ENCODE measurements at regions not wholly inside any gene's neighbourhood (a gene's known extent, or its start where the extent isn't known, plus 50 kb on each side); places are given as distances from the start of the nearest gene placed in this dataset.

GRCh38 chr7:12990440-12990839 lies 303.0 kb downstream of the ARL4A start:
- H3K79me2 ChIP-seq (ENCODE audit: control insufficient read depth, low read length) = no peaks in the 10 kb centered on the region
- no peak overlapping the region for H3K27ac ChIP-seq (ENCODE audit: low read depth, low read length)
- no peaks in the 10 kb centered on the region for H3K36me3 ChIP-seq (ENCODE audit: control insufficient read depth, low read length)
- no peaks in the 10 kb centered on the region for H3F3A ChIP-seq (ENCODE audit: control insufficient read depth, insufficient read depth)
- H3K9me3 ChIP-seq (ENCODE audit: control insufficient read depth, insufficient read depth, low read length) = no peaks in the 10 kb centered on the region
- no peaks in the 10 kb centered on the region for H3K9me2 ChIP-seq (replicated peaks; ENCODE audit: control insufficient read depth, low read length)
- no peaks in the 10 kb centered on the region for H3K27me3 ChIP-seq (ENCODE audit: control insufficient read depth, low read length)
- H3K4me3 ChIP-seq (ENCODE audit: low read length) = no peak overlapping the region
- no peak for TF ChIP-seq CTCF (IDR thresholded peaks at IDR 0.05; ENCODE audit: low read depth, low read length, poor library complexity, severe bottlenecking)
- no peak for TF ChIP-seq EZH2phosphoT487 (IDR thresholded peaks at IDR 0.05; ENCODE audit: borderline replicate concordance, low read length)
- H3K4me2 ChIP-seq (ENCODE audit: low read length) = no peak overlapping the region
- no peaks in the 10 kb centered on the region for H3K4me1 ChIP-seq (ENCODE audit: control insufficient read depth, low read length)
- H4K20me1 ChIP-seq (ENCODE audit: control insufficient read depth, insufficient read depth, low read depth, low read length) = no peaks in the 10 kb centered on the region

GRCh38 chr7:12993025-12993424 lies 305.6 kb downstream of the ARL4A start:
- H3K9me2 ChIP-seq (replicated peaks; ENCODE audit: control insufficient read depth, low read length) = no peaks in the 10 kb centered on the region
- H3K4me3 ChIP-seq (ENCODE audit: low read length) = no peak overlapping the region
- no peaks in the 10 kb centered on the region for H3F3A ChIP-seq (ENCODE audit: control insufficient read depth, insufficient read depth)
- H3K36me3 ChIP-seq (ENCODE audit: control insufficient read depth, low read length) = no peaks in the 10 kb centered on the region
- H3K4me2 ChIP-seq (ENCODE audit: low read length) = no peak overlapping the region
- H3K79me2 ChIP-seq (ENCODE audit: control insufficient read depth, low read length) = no peaks in the 10 kb centered on the region
- no peaks in the 10 kb centered on the region for H3K27me3 ChIP-seq (ENCODE audit: control insufficient read depth, low read length)
- no peaks in the 10 kb centered on the region for H3K9me3 ChIP-seq (ENCODE audit: control insufficient read depth, insufficient read depth, low read length)
- no peak for TF ChIP-seq EZH2phosphoT487 (IDR thresholded peaks at IDR 0.05; ENCODE audit: borderline replicate concordance, low read length)
- no peak overlapping the region for H3K27ac ChIP-seq (ENCODE audit: low read depth, low read length)
- H3K4me1 ChIP-seq (ENCODE audit: control insufficient read depth, low read length) = no peaks in the 10 kb centered on the region
- H4K20me1 ChIP-seq (ENCODE audit: control insufficient read depth, insufficient read depth, low read depth, low read length) = no peaks in the 10 kb centered on the region

GRCh38 chr7:12995912-12996469 lies 308.6 kb downstream of the ARL4A start:
- Histone ChIP-seq H3K4me1 (ENCODE audit: control insufficient read depth, low read length) (no peaks in the 10 kb centered on the region), H3K36me3 (ENCODE audit: control insufficient read depth, low read length) (no peaks in the 10 kb centered on the region), H3K27me3 (ENCODE audit: control insufficient read depth, low read length) (no peaks in the 10 kb centered on the region), H3K79me2 (ENCODE audit: control insufficient read depth, low read length) (no peaks in the 10 kb centered on the region), H3K9me2 (replicated peaks; ENCODE audit: control insufficient read depth, low read length) (no peaks in the 10 kb centered on the region), H4K20me1 (ENCODE audit: control insufficient read depth, insufficient read depth, low read depth, low read length) (no peaks in the 10 kb centered on the region), H3K27ac (ENCODE audit: low read depth, low read length) (no peak overlapping the region), H3F3A (ENCODE audit: control insufficient read depth, insufficient read depth) (no peaks in the 10 kb centered on the region), H3K9me3 (ENCODE audit: control insufficient read depth, insufficient read depth, low read length) (no peaks in the 10 kb centered on the region), H3K4me2 (ENCODE audit: low read length) (no peak overlapping the region), H3K4me3 (ENCODE audit: low read length) (no peak overlapping the region)
- TF ChIP-seq CTCF (IDR thresholded peaks at IDR 0.05; ENCODE audit: low read depth, low read length, poor library complexity, severe bottlenecking) (no peak), EZH2phosphoT487 (IDR thresholded peaks at IDR 0.05; ENCODE audit: borderline replicate concordance, low read length) (no peak)

- no peaks in the 10 kb centered on the region for H3K9me2 ChIP-seq (replicated peaks; ENCODE audit: control insufficient read depth, low read length)
- H3K36me3 ChIP-seq (ENCODE audit: control insufficient read depth, low read length) = no peaks in the 10 kb centered on the region
- H4K20me1 ChIP-seq (ENCODE audit: control insufficient read depth, insufficient read depth, low read depth, low read length) = no peaks in the 10 kb centered on the region
- H3K4me2 ChIP-seq (ENCODE audit: low read length) = no peak overlapping the region
- TF ChIP-seq CTCF (IDR thresholded peaks at IDR 0.05; ENCODE audit: low read depth, low read length, poor library complexity, severe bottlenecking) = no peak
- no peak for TF ChIP-seq EZH2phosphoT487 (IDR thresholded peaks at IDR 0.05; ENCODE audit: borderline replicate concordance, low read length)
- H3K27ac ChIP-seq (ENCODE audit: low read depth, low read length) = no peak overlapping the region
- no peaks in the 10 kb centered on the region for H3K27me3 ChIP-seq (ENCODE audit: control insufficient read depth, low read length)
- no peak overlapping the region for H3K4me3 ChIP-seq (ENCODE audit: low read length)
- H3K4me1 ChIP-seq (ENCODE audit: control insufficient read depth, low read length) = no peaks in the 10 kb centered on the region
- no peaks in the 10 kb centered on the region for H3K79me2 ChIP-seq (ENCODE audit: control insufficient read depth, low read length)
- H3K9me3 ChIP-seq (ENCODE audit: control insufficient read depth, insufficient read depth, low read length) = peaks cover 8% of the 10 kb centered on the region; the same call in 1 of the 2 replicates
- no peaks in the 10 kb centered on the region for H3F3A ChIP-seq (ENCODE audit: control insufficient read depth, insufficient read depth)
Measured at GRCh38 chr7:13007331-13007730, 319.9 kb downstream of the ARL4A start.

All from DOHH2 (cell line).